ENCODE measurements at regions not wholly inside any gene's neighbourhood (a gene's known extent, or its start where the extent isn't known, plus 50 kb on each side); places are given as distances from the start of the nearest gene placed in this dataset.

DNA sequence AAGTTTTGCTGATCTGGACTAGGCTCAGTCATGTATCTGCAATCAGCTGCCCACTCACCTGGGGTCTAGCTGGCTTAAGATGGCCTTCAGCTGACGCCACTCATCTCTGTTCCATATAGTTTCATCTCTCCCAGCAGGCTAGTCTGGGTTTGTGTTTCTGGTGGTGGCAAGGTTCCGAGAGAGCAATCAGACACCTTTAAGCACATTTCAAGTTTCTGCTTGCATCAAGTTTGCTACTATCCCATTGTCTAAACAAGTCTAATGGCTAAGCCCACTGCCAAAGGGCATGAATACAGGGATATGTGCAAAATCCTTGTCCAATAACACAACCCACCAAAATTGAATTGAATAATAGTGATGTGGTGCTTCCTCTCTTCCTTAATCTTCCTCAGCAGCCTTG, 251.7 kb downstream of the PIK3R1 start:
- Histone ChIP-seq H3K4me1 (ENCODE audit: insufficient read depth, low read length) (no peaks in the 10 kb centered on the region), H3K4me3 (replicated peaks in 1 of 3; ENCODE audit: insufficient read depth in 1 of 3, low read depth in 2 of 3, low read length in 3 of 3) (no peak overlapping the region), H4K20me1 (ENCODE audit: insufficient read depth, low read length) (no peaks in the 10 kb centered on the region), H3K79me2 (ENCODE audit: insufficient read depth, low read length) (no peaks in the 10 kb centered on the region), H3K27ac (ENCODE audit: extremely low read length, insufficient read depth, low read length) (no peak overlapping the region), H3K27me3 (ENCODE audit: control insufficient read depth in 1 of 2, insufficient read depth in 2 of 2, low read length in 2 of 2) (peaks cover 0 to 5% of the 10 kb centered on the region in 2 experiments; a peak in 2 of 5 replicates), H3K9ac (ENCODE audit: insufficient read depth, low read depth, low read length) (no peak overlapping the region), H3K9me3 (ENCODE audit: low read length) (no peaks in the 10 kb centered on the region), H3K4me2 (ENCODE audit: low read depth, low read length) (no peak overlapping the region), H2AFZ (ENCODE audit: low read length) (no peak overlapping the region), H3K36me3 (replicated peaks in 1 of 2; ENCODE audit: control insufficient read depth in 1 of 2, insufficient read depth in 2 of 2, low read length in 2 of 2) (no peaks in the 10 kb centered on the region)
- ATAC-seq (no peak), DNase-seq (ENCODE audit: low spot score) (no peak), FAIRE-seq (no peak)
- TF ChIP-seq ZNF10 (CRISPR knock-in tag; IDR thresholded peaks at IDR 0.05; ENCODE audit: borderline replicate concordance, low read depth) (no peak), KDM5B (CRISPR knock-in tag; IDR thresholded peaks at IDR 0.05; ENCODE audit: borderline replicate concordance) (no peak), UBTF (CRISPR knock-in tag; IDR thresholded peaks at IDR 0.05) (no peak), ZNF263 (CRISPR knock-in tag; IDR thresholded peaks at IDR 0.05) (no peak), SMC3 (IDR thresholded peaks at IDR 0.05; ENCODE audit: low read length) (no peak), GATA4 (IDR thresholded peaks at IDR 0.05; ENCODE audit: borderline replicate concordance, low read depth) (no peak), SOX13 (IDR thresholded peaks at IDR 0.05) (no peak), SOX13 (CRISPR knock-in tag; conservative IDR thresholded peaks at IDR 0.05 in 1 of 2, IDR thresholded peaks at IDR 0.05 in 1 of 2) (no peak), PITX1 (CRISPR knock-in tag; IDR thresholded peaks at IDR 0.05) (no peak), GPBP1L1 (CRISPR knock-in tag; IDR thresholded peaks at IDR 0.05) (no peak), ZNF572 (CRISPR knock-in tag; IDR thresholded peaks at IDR 0.05) (no peak), ZNF224 (CRISPR knock-in tag; IDR thresholded peaks at IDR 0.05) (no peak), ZNF607 (CRISPR knock-in tag; IDR thresholded peaks at IDR 0.05; ENCODE audit: borderline replicate concordance) (no peak)
- in situ Hi-C loops (cut with HindIII; ENCODE audit: extremely low pct_ligation_motif_present, low pct_unique_long_range_greater_than_20kb), result no loop called here
- 34% methylated on average over 2 of the region's 2 CpGs for WGBS (ENCODE audit: low lambda C conversion rate)
- intact Hi-C loops (cut with micrococcal nuclease; ENCODE audit: unreplicated experiment), result no loop called here
- ChIA-PET CTCF (ENCODE audit: low intra/inter-chr PET ratio, low total read pairs) (no interaction called here), POLR2A (no interaction called here)
- no TSS peak for BruUV-seq (replicated peaks)

Measured in HepG2 (cell line).